Caco-2 (cell line): ENCODE measurements at regions not wholly inside any gene's neighbourhood (a gene's known extent, or its start where the extent isn't known, plus 50 kb on each side); places are given as distances from the start of the nearest gene placed in this dataset.
"Not testable (repeated sequence)": the region's sequence is repeated elsewhere in the genome, so short reads cannot be mapped to it uniquely, and the experiment has no call there.

ENCODE experiments used
- BruUV-seq: library from RNA; stranded (reverse); fragments of 400-500 nt; replicated peaks from 2 replicates; lab custom pipeline; 2021; lab: Mats Ljungman, UMichigan
- CTCF ChIA-PET: fragments of 300-600 bp; sonication (Branson Sonifier 250); formaldehyde crosslinking; loops from one replicate; lab custom pipeline; 2022; ENCODE audit warnings: antibody characterized with exemption; lab: Charles Lee
- POLR2A ChIA-PET: fragments of 300-600 bp; sonication (Branson Sonifier 250); formaldehyde crosslinking; loops from one replicate; lab custom pipeline; 2022; ENCODE audit warnings: antibody characterized with exemption; lab: Charles Lee
- DNase-seq, 2 experiments: peaks; one replicate each; pipeline versions ENCODE4 v3.0.0 to v3.0.0-alpha.2; 2020 to 2022
- H3K27me3 ChIP-seq: replicated peaks from 2 replicates; pipeline ENCODE4 v1.6.0; 2011; ENCODE audit warnings: low read length; ENCODE audit not compliant: control insufficient read depth, insufficient read depth
- H3K36me3 ChIP-seq: 2 replicates; pipeline ENCODE4 v1.5.1; 2011; ENCODE audit warnings: low read length; ENCODE audit not compliant: control insufficient read depth, insufficient read depth
- H3K4me1 ChIP-seq: fragments of 250-450 bp; sonication (Bioruptor Pico); 2 replicates; pipeline ENCODE4 v1.5.1; 2020; ENCODE audit warnings: mild to moderate bottlenecking
- H3K4me3 ChIP-seq: 2 replicates; pipeline ENCODE4 v1.5.1; 2011; ENCODE audit warnings: low read depth, mild to moderate bottlenecking, control low read depth, low read length
- H3K9me3 ChIP-seq: fragments of 250-450 bp; sonication (Bioruptor Pico); 2 replicates; pipeline ENCODE4 v1.5.1; 2020; ENCODE audit warnings: mild to moderate bottlenecking, moderate library complexity
- H3K27ac Mint-ChIP-seq: one replicate; pipeline ENCODE4 v1.8.0; 2022; ENCODE audit warnings: mixed read lengths; ENCODE audit not compliant: unreplicated experiment
- H3K27me3 Mint-ChIP-seq: one replicate; pipeline ENCODE4 v1.8.0; 2022; ENCODE audit warnings: mixed read lengths; ENCODE audit not compliant: insufficient read depth, unreplicated experiment
- H3K36me3 Mint-ChIP-seq: one replicate; pipeline ENCODE4 v1.8.0; 2022; ENCODE audit warnings: mild to moderate bottlenecking, mixed read lengths; ENCODE audit not compliant: insufficient read depth, unreplicated experiment
- H3K4me1 Mint-ChIP-seq: one replicate; pipeline ENCODE4 v1.8.0; 2022; ENCODE audit warnings: low read depth, mixed read lengths; ENCODE audit not compliant: unreplicated experiment
- H3K4me3 Mint-ChIP-seq: one replicate; pipeline ENCODE4 v1.8.0; 2022; ENCODE audit warnings: mild to moderate bottlenecking, moderate library complexity, mixed read lengths; ENCODE audit not compliant: unreplicated experiment
- H3K9me3 Mint-ChIP-seq: one replicate; pipeline ENCODE4 v1.8.0; 2022; ENCODE audit warnings: mixed read lengths; ENCODE audit not compliant: unreplicated experiment
- CTCF ChIP-seq, 2 experiments: fragments of 200-600 bp in 1 of 2; IDR thresholded peaks; 1 replicate in 1 of 2; 2 replicates in 1 of 2; pipeline versions ENCODE4 v1.5.1 to v1.8.0; 2011 to 2022; ENCODE audit warnings: antibody characterized with exemption in 1 of 2, control low read depth in 1 of 2, inconsistent platforms in 1 of 2, low read depth in 1 of 2, low read length in 1 of 2, mild to moderate bottlenecking in 1 of 2, moderate library complexity in 1 of 2; ENCODE audit not compliant: insufficient read depth in 1 of 2, severe bottlenecking in 1 of 2, unreplicated experiment in 1 of 2
- intact Hi-C: fragments of 100-400 bp; cut with micrococcal nuclease; formaldehyde crosslinking; loops from one replicate; pipeline ENCODE4 v1.10.0; 2022; ENCODE audit not compliant: unreplicated experiment

GRCh38 chr1:95905818-95906395, 671.9 kb downstream of the RWDD3 start:
- no peak for TF ChIP-seq CTCF (IDR thresholded peaks at IDR 0.05; ENCODE audit: insufficient read depth in 1 of 2, low read depth in 1 of 2, low read length in 1 of 2, severe bottlenecking in 1 of 2, unreplicated experiment in 1 of 2)
- H3K4me1 ChIP-seq: no peaks in the 10 kb centered on the region
- no peaks in the 10 kb centered on the region for H3K27me3 ChIP-seq
- H3K27ac Mint-ChIP-seq: no peak overlapping the region
- BruUV-seq: no TSS peak
- no peaks in the 10 kb centered on the region for H3K9me3 ChIP-seq
- no peaks in the 10 kb centered on the region for H3K9me3 Mint-ChIP-seq
- H3K27me3 Mint-ChIP-seq: no peaks in the 10 kb centered on the region
- ChIA-PET CTCF (no interaction called here), POLR2A (no interaction called here)
- H3K4me3 ChIP-seq: no peak overlapping the region
- DNase-seq: no peak
- H3K36me3 ChIP-seq: no peaks in the 10 kb centered on the region
- H3K4me3 Mint-ChIP-seq: no peak overlapping the region
- no peaks in the 10 kb centered on the region for H3K4me1 Mint-ChIP-seq
- intact Hi-C loops: no loop called here
- no peaks in the 10 kb centered on the region for H3K36me3 Mint-ChIP-seq

- intact Hi-C loops, H3K4me3 Mint-ChIP-seq, BruUV-seq, H3K4me3 ChIP-seq, H3K36me3 Mint-ChIP-seq, H3K9me3 ChIP-seq, H3K9me3 Mint-ChIP-seq, H3K36me3 ChIP-seq, H3K4me1 Mint-ChIP-seq, H3K27me3 ChIP-seq, CTCF ChIA-PET, H3K4me1 ChIP-seq, H3K27me3 Mint-ChIP-seq, H3K27ac Mint-ChIP-seq, POLR2A ChIA-PET: not testable (repeated sequence)
- peak in 1 of 2 experiments; percentile 5 for DNase-seq
Measured at GRCh38 chr1:95911739-95912138, 677.7 kb downstream of the RWDD3 start.

- Mint-ChIP-seq H3K27ac (no peak overlapping the region), H3K36me3 (no peaks in the 10 kb centered on the region), H3K4me1 (no peaks in the 10 kb centered on the region), H3K4me3 (no peak overlapping the region), H3K9me3 (peaks cover 9% of the 10 kb centered on the region), H3K27me3 (no peaks in the 10 kb centered on the region)
- BruUV-seq: no TSS peak
- ChIA-PET POLR2A (no interaction called here), CTCF (no interaction called here)
- no peak overlapping the region for H3K4me3 ChIP-seq
- intact Hi-C loops: no loop called here
- H3K36me3 ChIP-seq: no peaks in the 10 kb centered on the region
- no peak for DNase-seq
- TF ChIP-seq CTCF (IDR thresholded peaks at IDR 0.05; ENCODE audit: insufficient read depth in 1 of 2, low read depth in 1 of 2, low read length in 1 of 2, severe bottlenecking in 1 of 2, unreplicated experiment in 1 of 2): peak in 1 of 2 experiments; percentile 24
- H3K4me1 ChIP-seq: no peaks in the 10 kb centered on the region
- H3K9me3 ChIP-seq: no peaks in the 10 kb centered on the region
- no peaks in the 10 kb centered on the region for H3K27me3 ChIP-seq
Measured at GRCh38 chr1:95916616-95917015, 682.6 kb downstream of the RWDD3 start.

GRCh38 chr1:95924684-95925083, 690.7 kb downstream of the RWDD3 start:
- no peaks in the 10 kb centered on the region for H3K36me3 ChIP-seq
- POLR2A ChIA-PET: no interaction called here
- H3K27me3 ChIP-seq: no peaks in the 10 kb centered on the region
- TF ChIP-seq CTCF (IDR thresholded peaks at IDR 0.05; ENCODE audit: insufficient read depth in 1 of 2, low read depth in 1 of 2, low read length in 1 of 2, severe bottlenecking in 1 of 2, unreplicated experiment in 1 of 2): no peak
- Mint-ChIP-seq H3K27ac (no peak overlapping the region), H3K4me3 (no peak overlapping the region), H3K27me3 (peaks cover under 1% of the 10 kb centered on the region), H3K9me3 (no peaks in the 10 kb centered on the region), H3K36me3 (no peaks in the 10 kb centered on the region), H3K4me1 (no peaks in the 10 kb centered on the region)
- no TSS peak for BruUV-seq
- H3K4me1 ChIP-seq: no peaks in the 10 kb centered on the region
- H3K4me3 ChIP-seq: no peak overlapping the region
- CTCF ChIA-PET: no interaction called here
- H3K9me3 ChIP-seq: no peaks in the 10 kb centered on the region
- no peak for DNase-seq
- intact Hi-C loops: no loop called here
